WTC11 (cell line): ENCODE measurements at regions not wholly inside any gene's neighbourhood (a gene's known extent, or its start where the extent isn't known, plus 50 kb on each side); places are given as distances from the start of the nearest gene placed in this dataset.

ENCODE experiments used
- CBFB ChIP-seq: sonication (generic); formaldehyde crosslinking; IDR thresholded peaks from 2 replicates; pipeline ENCODE4 v1.8.1; 2022; ENCODE audit warnings: mild to moderate bottlenecking, low read depth, missing genetic modification reagents
- CREB1 ChIP-seq: sonication (generic); formaldehyde crosslinking; IDR thresholded peaks from 2 replicates; pipeline ENCODE4 v1.8.0; 2023; ENCODE audit warnings: mild to moderate bottlenecking, missing genetic modification reagents
- CTCF ChIP-seq: fragments of 200-600 bp; IDR thresholded peaks from 2 replicates; pipeline ENCODE4 v1.8.0; 2022; ENCODE audit warnings: antibody characterized with exemption
- E2F5 ChIP-seq: sonication (generic); formaldehyde crosslinking; IDR thresholded peaks from 2 replicates; pipeline ENCODE4 v1.8.1; 2022; ENCODE audit warnings: mild to moderate bottlenecking, moderate library complexity, missing genetic modification reagents
- HMGXB4 ChIP-seq: sonication (generic); formaldehyde crosslinking; IDR thresholded peaks from 2 replicates; pipeline ENCODE4 v1.8.1; 2023; ENCODE audit warnings: mild to moderate bottlenecking, moderate library complexity, missing genetic modification reagents
- ZNF263 ChIP-seq: sonication (generic); formaldehyde crosslinking; IDR thresholded peaks from 2 replicates; pipeline ENCODE4 v1.8.1; 2022; ENCODE audit warnings: low read depth, mild to moderate bottlenecking, moderate library complexity, missing genetic modification reagents
- ZNF532 ChIP-seq: fragments of 250-450 bp; sonication (Bioruptor Pico); IDR thresholded peaks from 2 replicates; pipeline ENCODE4 v1.9.0; 2021; ENCODE audit warnings: mild to moderate bottlenecking, borderline replicate concordance
- ZSCAN18 ChIP-seq: fragments of 250-450 bp; sonication (Bioruptor Pico); IDR thresholded peaks from 2 replicates; pipeline ENCODE4 v2.1.2; 2022; ENCODE audit warnings: mild to moderate bottlenecking, moderate library complexity

- TF ChIP-seq CTCF (no peak), ZNF532 (CRISPR knock-in tag) (no peak), CREB1 (no peak), CBFB (CRISPR knock-in tag) (no peak), E2F5 (no peak), ZNF263 (CRISPR knock-in tag) (no peak), ZSCAN18 (CRISPR knock-in tag) (no peak), HMGXB4 (CRISPR knock-in tag) (no peak)
Measured at GRCh38 chr6:105713474-105714118, 310.7 kb upstream of the PREP start.
